Astrocyte of the cerebellum (primary cell): ENCODE measurements at regions not wholly inside any gene's neighbourhood (a gene's known extent, or its start where the extent isn't known, plus 50 kb on each side); places are given as distances from the start of the nearest gene placed in this dataset.
"Not testable (repeated sequence)": the region's sequence is repeated elsewhere in the genome, so short reads cannot be mapped to it uniquely, and the experiment has no call there.

Experiments
- DNase-seq: peaks from one replicate; pipeline ENCODE4 v3.0.0-alpha.2; 2011; ENCODE audit warnings: low read depth
- H3K4me3 ChIP-seq: 2 replicates; pipeline ENCODE4 v1.5.1; 2011; ENCODE audit warnings: mild to moderate bottlenecking, low read depth, low read length, moderate library complexity
- CTCF ChIP-seq: IDR thresholded peaks from 2 replicates; pipeline ENCODE4 v1.5.1; 2012; ENCODE audit warnings: low read length, low read depth, moderate library complexity, mild to moderate bottlenecking; ENCODE audit errors: missing control alignments
- in situ Hi-C: cut with HindIII; loops from 2 replicates; pipeline ENCODE4 v1.10.0; 2017; ENCODE audit warnings: low sequenced_read_pairs

GRCh38 chr22:25346859-25347751 lies 127.7 kb downstream of the CRYBB2 start:
- H3K4me3 ChIP-seq: no peak overlapping the region
- no peak for DNase-seq
- TF ChIP-seq CTCF: no peak
- in situ Hi-C loops: no loop called here

- no peak overlapping the region for H3K4me3 ChIP-seq
- in situ Hi-C loops: no loop called here
- no peak for DNase-seq
- no peak for TF ChIP-seq CTCF
Measured at GRCh38 chr22:25347752-25348102, 128.3 kb downstream of the CRYBB2 start.

GRCh38 chr22:25348391-25348790 lies 129.0 kb downstream of the CRYBB2 start:
- in situ Hi-C loops: no loop called here
- no peak overlapping the region for H3K4me3 ChIP-seq
- no peak for DNase-seq
- no peak for TF ChIP-seq CTCF

DNA sequence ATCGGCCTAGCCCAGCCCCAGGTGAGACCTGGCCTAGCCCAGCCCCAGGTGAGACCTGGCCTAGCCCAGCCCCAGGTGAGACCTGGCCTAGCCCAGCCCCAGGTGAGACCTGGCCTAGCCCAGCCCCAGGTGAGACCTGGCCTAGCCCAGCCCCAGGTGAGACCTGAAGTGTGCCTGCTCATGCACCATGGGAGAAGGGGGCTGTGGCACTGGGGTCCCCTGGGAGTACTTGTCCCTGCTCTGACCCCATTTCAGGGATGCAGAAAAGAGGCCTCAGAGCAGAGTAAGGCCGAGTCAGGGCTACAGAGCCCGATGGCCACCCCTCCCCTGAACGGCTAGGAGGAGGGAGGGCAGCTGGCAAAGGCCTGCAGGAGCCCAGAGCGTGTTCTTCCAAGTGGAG lies 129.6 kb downstream of the CRYBB2 start:
- H3K4me3 ChIP-seq, DNase-seq, in situ Hi-C loops: not testable (repeated sequence)

DNA sequence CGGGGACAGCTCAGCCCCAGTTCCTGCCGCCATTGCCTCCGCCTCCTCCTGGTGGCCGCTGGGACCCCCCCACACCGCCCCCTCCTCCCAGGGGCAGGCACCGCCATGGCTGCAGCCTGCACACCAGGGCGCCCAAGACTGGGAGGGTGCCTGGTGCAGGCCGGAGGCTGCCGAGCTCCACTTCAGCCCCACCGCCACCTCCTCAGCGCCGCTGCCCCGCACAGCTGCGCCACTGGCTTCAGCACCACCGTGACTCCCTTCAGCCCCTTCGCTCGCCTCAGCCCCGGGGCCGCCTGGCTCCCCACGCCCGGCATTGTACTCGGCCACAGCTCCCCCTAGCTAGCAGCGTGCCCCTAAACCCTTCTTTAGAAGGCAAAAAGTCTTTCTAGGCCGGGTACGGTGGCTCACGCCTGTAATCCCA lies 131.1 kb downstream of the CRYBB2 start:
- in situ Hi-C loops: no loop called here

DNA sequence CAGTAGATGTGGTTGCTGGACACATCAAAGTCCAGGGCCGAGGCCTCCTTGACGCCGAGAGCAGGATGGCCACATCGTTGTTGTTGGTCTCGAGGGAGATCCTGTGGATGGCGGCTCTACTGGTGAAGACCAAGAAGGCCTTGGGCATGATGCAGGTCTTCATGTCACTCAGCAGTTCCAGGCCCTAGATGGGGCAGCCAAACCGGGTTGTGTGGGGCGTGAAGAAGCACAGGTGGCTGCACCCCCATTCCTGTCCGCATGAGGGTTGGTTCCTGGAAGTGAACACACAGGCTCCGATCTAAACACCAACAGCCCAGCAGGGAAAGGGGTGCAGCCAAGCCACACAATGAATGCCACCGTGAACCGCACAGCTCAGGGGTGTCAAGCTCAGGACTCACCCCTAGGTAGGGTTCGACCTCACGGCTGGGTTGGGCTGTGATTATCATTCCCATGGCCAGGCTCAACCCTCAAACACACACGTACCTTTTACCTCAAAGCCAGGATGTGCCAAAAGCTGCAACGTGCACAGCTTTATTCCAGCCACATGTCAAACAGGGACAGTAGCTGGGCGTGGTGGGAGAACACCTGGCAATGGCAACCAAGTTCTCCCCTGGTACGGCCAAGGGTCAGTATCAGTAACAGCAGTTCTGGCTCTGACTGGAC lies 132.3 kb downstream of the CRYBB2 start:
- no peak for TF ChIP-seq CTCF
- no peak overlapping the region for H3K4me3 ChIP-seq
- DNase-seq: no peak
- in situ Hi-C loops: no loop called here

More for the DNA sequence above, 131.1 kb downstream of the CRYBB2 start:
- no peak overlapping the region for H3K4me3 ChIP-seq
- TF ChIP-seq CTCF: no peak
- DNase-seq: no peak

DNA sequence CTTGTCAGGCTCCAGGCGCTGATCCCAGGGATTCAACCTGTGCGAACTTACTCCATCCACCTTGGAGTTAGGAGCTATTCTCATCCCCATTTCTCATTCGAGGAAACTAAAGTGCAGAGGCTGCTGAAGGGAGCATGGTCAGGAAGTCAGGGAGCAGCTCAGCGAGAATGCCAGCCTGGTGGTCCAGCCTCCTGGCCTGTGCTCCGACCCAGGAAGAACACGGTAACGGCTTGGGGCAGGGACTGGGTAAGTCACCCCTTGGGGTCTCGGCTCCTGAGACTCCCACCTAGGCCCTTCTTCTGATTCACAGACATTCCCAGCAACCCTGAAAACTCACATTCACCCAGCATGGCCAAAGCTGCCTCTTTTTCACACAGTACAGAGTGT lies 132.8 kb downstream of the CRYBB2 start:
- H3K4me3 ChIP-seq: no peak overlapping the region
- in situ Hi-C loops: no loop called here
- TF ChIP-seq CTCF: no peak
- no peak for DNase-seq
